Endothelial cell of umbilical vein (primary cell): ENCODE measurements at regions not wholly inside any gene's neighbourhood (a gene's known extent, or its start where the extent isn't known, plus 50 kb on each side); places are given as distances from the start of the nearest gene placed in this dataset.

Experiments
- BruUV-seq: library from RNA; stranded (reverse); fragments of 400-500 nt; replicated peaks from 2 replicates; lab custom pipeline; 2021; lab: Mats Ljungman, UMichigan
- CTCF ChIA-PET: fragments of 300-600, 350-600 bp; sonication (Branson Sonifier 250); formaldehyde crosslinking; loops from one replicate; lab custom pipeline; 2021; ENCODE audit warnings: antibody characterized with exemption, inconsistent platforms; lab: Charles Lee
- POLR2A ChIA-PET: fragments of 300-600, 350-600 bp; sonication (Branson Sonifier 250); formaldehyde crosslinking; loops from one replicate; lab custom pipeline; 2021; ENCODE audit warnings: antibody characterized with exemption, inconsistent platforms; lab: Charles Lee
- DNase-seq: peaks from one replicate; pipeline ENCODE4 v3.0.0-alpha.2; 2011; ENCODE audit warnings: low read depth, low spot score
- FAIRE-seq: peaks from 2 replicates; lab custom pipeline; 2011; peaks lifted over from hg19 to GRCh38; lab: Jason Lieb, UNC
- H2AFZ ChIP-seq: 2 replicates; pipeline ENCODE4 v1.6.0; 2012; ENCODE audit warnings: low read depth, low read length, control low read depth, inconsistent platforms
- H3K27ac ChIP-seq: 2 replicates; pipeline ENCODE4 v1.5.1; 2011; ENCODE audit warnings: low read depth, mild to moderate bottlenecking, control low read depth, low read length, moderate library complexity; ENCODE audit not compliant: insufficient read depth
- H3K27me3 ChIP-seq, 2 experiments: 2 replicates each; pipeline versions ENCODE4 v1.6.0 to v1.6.1; 2011; ENCODE audit warnings: low read length in 2 of 2, mixed read lengths in 1 of 2; ENCODE audit not compliant: control insufficient read depth in 2 of 2, insufficient read depth in 2 of 2
- H3K36me3 ChIP-seq, 2 experiments: 2 replicates in 1 of 2; 3 replicates in 1 of 2; pipeline ENCODE4 v1.5.1; 2011; ENCODE audit warnings: low read length in 2 of 2, mild to moderate bottlenecking in 1 of 2, moderate library complexity in 1 of 2; ENCODE audit not compliant: control insufficient read depth in 2 of 2, insufficient read depth in 2 of 2; ENCODE audit errors: extremely low read depth in 1 of 2
- H3K4me1 ChIP-seq: 3 replicates; pipeline ENCODE4 v1.5.1; 2011; ENCODE audit warnings: mild to moderate bottlenecking, low read length; ENCODE audit not compliant: control insufficient read depth, insufficient read depth; ENCODE audit errors: extremely low read depth
- H3K4me2 ChIP-seq: 2 replicates; pipeline ENCODE4 v1.6.1; 2011; ENCODE audit warnings: low read length, control low read depth, mixed read lengths; ENCODE audit not compliant: insufficient read depth
- H3K4me3 ChIP-seq, 3 experiments: fragments of 200-600 bp in 1 of 3; sonication (generic), shearing (Covaris generic) in 1 of 3; replicated peaks in 1 of 3; 2 replicates each; pipeline ENCODE4 v1.5.1; 2011 to 2016; ENCODE audit warnings: control low read depth in 3 of 3, low read length in 3 of 3, mild to moderate bottlenecking in 2 of 3, inconsistent platforms in 1 of 3, low read depth in 1 of 3, moderate library complexity in 1 of 3; ENCODE audit not compliant: insufficient read depth in 1 of 3
- H3K79me2 ChIP-seq: 2 replicates; pipeline ENCODE4 v1.6.0; 2012; ENCODE audit warnings: low read length, inconsistent platforms; ENCODE audit not compliant: control insufficient read depth, insufficient read depth
- H3K9ac ChIP-seq: replicated peaks from 2 replicates; pipeline ENCODE3; 2011; ENCODE audit warnings: low read length, control low read depth; ENCODE audit not compliant: insufficient read depth; ENCODE audit errors: extremely low read depth
- H3K9me1 ChIP-seq: replicated peaks from 3 replicates; pipeline ENCODE4 v1.6.0; 2011; ENCODE audit warnings: mild to moderate bottlenecking, low read length; ENCODE audit not compliant: control insufficient read depth, insufficient read depth; ENCODE audit errors: extremely low read depth
- H3K9me3 ChIP-seq: replicated peaks from 2 replicates; pipeline ENCODE4 v1.5.1; 2012; ENCODE audit warnings: low read length, inconsistent platforms; ENCODE audit not compliant: control insufficient read depth, insufficient read depth
- H4K20me1 ChIP-seq: replicated peaks from 2 replicates; pipeline ENCODE3; 2011; ENCODE audit warnings: mild to moderate bottlenecking, low read length; ENCODE audit not compliant: control insufficient read depth, insufficient read depth; ENCODE audit errors: extremely low read depth
- EZH2 ChIP-seq: IDR thresholded peaks from 2 replicates; pipeline ENCODE4 v1.6.1; 2012; ENCODE audit warnings: borderline replicate concordance, low read depth, mild to moderate bottlenecking, moderate library complexity, low read length, inconsistent platforms; ENCODE audit not compliant: severe bottlenecking
- FOS ChIP-seq: IDR thresholded peaks from 2 replicates; pipeline ENCODE4 v1.6.1; 2011; ENCODE audit warnings: mild to moderate bottlenecking, low read length, moderate library complexity, borderline replicate concordance; ENCODE audit not compliant: insufficient read depth
- GATA2 ChIP-seq: IDR thresholded peaks from 2 replicates; pipeline ENCODE4 v1.7.0; 2011; ENCODE audit warnings: low read depth, mild to moderate bottlenecking, moderate library complexity, mixed read lengths, low read length; ENCODE audit not compliant: insufficient read length, insufficient read depth
- JUN ChIP-seq: IDR thresholded peaks from 2 replicates; pipeline ENCODE4 v1.6.1; 2011; ENCODE audit warnings: borderline replicate concordance, low read depth; ENCODE audit not compliant: insufficient read length, insufficient read depth
- MYC ChIP-seq: IDR thresholded peaks from one replicate; pipeline ENCODE4 v1.6.1; 2011; ENCODE audit warnings: mild to moderate bottlenecking, low read depth, low read length
- POLR2A ChIP-seq: IDR thresholded peaks from 2 replicates; pipeline ENCODE4 v1.6.1; 2012; ENCODE audit warnings: low read depth, mild to moderate bottlenecking, control low read depth, low read length
- POLR2AphosphoS5 ChIP-seq: IDR thresholded peaks from 2 replicates; pipeline ENCODE4 v1.6.1; 2012; ENCODE audit warnings: low read depth, mild to moderate bottlenecking, control low read depth, low read length, moderate library complexity; ENCODE audit not compliant: insufficient read depth
- dilution Hi-C: fragments of 300-500 bp; cut with MboI; formaldehyde crosslinking; loops from one replicate; pipeline ENCODE4 v1.15.0; 2019; ENCODE audit warnings: low sequenced_read_pairs; ENCODE audit not compliant: extremely low pct_ligation_motif_present
- intact Hi-C: fragments of 100-400 bp; cut with micrococcal nuclease; formaldehyde crosslinking; loops from one replicate; pipeline ENCODE4 v1.10.0; 2022
- TF ChIP-seq, protein P1 (sequence below), 2 donors: IDR thresholded peaks; 1 replicate in 1 of 2; 2 replicates in 1 of 2; pipeline ENCODE4 v1.5.1; 2011; ENCODE audit warnings: low read length in 2 of 2, mild to moderate bottlenecking in 2 of 2, moderate library complexity in 2 of 2, control low read depth in 1 of 2, inconsistent platforms in 1 of 2, low read depth in 1 of 2; ENCODE audit not compliant: insufficient read depth in 1 of 2; ENCODE audit errors: extremely low read depth in 1 of 2
- TF ChIP-seq, protein P2 (sequence below): IDR thresholded peaks from 2 replicates; pipeline ENCODE4 v1.6.1; 2011; ENCODE audit not compliant: insufficient read depth, insufficient read length

DNA sequence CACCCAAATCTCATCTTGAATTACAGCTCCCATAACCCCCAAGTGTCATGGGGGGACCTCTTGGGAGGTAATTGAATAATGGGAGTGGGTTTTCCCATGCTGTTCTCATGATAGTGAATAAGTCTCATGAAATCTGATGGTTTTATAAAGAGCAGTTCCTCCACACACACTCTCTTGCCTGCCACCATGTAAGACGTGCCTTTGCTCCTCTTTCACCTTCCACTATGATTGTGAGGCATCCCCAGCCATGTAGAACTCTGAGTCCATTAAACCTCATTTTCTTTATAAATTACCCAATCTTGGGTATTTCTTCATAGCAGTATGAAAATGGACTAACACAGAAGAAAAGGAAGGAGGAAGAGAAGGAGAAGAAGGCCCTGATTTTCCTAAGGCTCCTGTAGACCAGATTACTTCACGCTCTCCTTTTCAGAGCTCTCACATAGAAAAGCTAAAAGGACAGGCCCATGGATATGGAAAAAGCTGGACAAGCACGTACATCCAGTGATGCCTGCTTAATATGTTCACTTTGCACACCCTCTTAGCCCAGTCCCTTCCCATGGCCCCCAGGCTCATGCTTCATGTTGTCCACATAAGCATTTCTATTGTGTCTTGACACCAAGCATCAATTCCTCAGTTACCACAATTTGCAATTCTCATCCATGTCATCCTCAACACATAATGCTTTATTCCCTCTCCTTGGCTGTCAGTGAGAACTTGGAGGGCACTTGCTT, 354.8 kb downstream of the CD83 start:
- intact Hi-C loops: no loop called here
- Histone ChIP-seq H2AFZ (no peak overlapping the region), H3K27ac (no peak overlapping the region), H3K36me3 (no peaks in the 10 kb centered on the region), H3K9ac (no peak overlapping the region), H3K27me3 (no peaks in the 10 kb centered on the region), H3K9me1 (no peaks in the 10 kb centered on the region), H3K4me2 (no peak overlapping the region), H4K20me1 (no peaks in the 10 kb centered on the region), H3K79me2 (no peaks in the 10 kb centered on the region), H3K4me1 (no peaks in the 10 kb centered on the region), H3K9me3 (peaks cover 5% of the 10 kb centered on the region), H3K4me3 (no peak overlapping the region)
- no peak for DNase-seq
- no TSS peak for BruUV-seq
- dilution Hi-C loops: no loop called here
- POLR2A ChIA-PET: no interaction called here
- CTCF ChIA-PET: no interaction called here
- TF ChIP-seq EZH2 (no peak), GATA2 (no peak), POLR2AphosphoS5 (no peak), POLR2A (no peak), FOS (no peak), MYC (no peak), JUN (no peak)
- TF ChIP-seq, protein P1, sequence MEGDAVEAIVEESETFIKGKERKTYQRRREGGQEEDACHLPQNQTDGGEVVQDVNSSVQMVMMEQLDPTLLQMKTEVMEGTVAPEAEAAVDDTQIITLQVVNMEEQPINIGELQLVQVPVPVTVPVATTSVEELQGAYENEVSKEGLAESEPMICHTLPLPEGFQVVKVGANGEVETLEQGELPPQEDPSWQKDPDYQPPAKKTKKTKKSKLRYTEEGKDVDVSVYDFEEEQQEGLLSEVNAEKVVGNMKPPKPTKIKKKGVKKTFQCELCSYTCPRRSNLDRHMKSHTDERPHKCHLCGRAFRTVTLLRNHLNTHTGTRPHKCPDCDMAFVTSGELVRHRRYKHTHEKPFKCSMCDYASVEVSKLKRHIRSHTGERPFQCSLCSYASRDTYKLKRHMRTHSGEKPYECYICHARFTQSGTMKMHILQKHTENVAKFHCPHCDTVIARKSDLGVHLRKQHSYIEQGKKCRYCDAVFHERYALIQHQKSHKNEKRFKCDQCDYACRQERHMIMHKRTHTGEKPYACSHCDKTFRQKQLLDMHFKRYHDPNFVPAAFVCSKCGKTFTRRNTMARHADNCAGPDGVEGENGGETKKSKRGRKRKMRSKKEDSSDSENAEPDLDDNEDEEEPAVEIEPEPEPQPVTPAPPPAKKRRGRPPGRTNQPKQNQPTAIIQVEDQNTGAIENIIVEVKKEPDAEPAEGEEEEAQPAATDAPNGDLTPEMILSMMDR (IDR thresholded peaks at IDR 0.05; ENCODE audit: extremely low read depth in 1 of 2, insufficient read depth in 1 of 2, low read depth in 1 of 2, low read length in 2 of 2): no peak
- TF ChIP-seq, protein P2, sequence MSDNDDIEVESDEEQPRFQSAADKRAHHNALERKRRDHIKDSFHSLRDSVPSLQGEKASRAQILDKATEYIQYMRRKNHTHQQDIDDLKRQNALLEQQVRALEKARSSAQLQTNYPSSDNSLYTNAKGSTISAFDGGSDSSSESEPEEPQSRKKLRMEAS: no peak
- no peak for FAIRE-seq
